ENCODE measurements at regions not wholly inside any gene's neighbourhood (a gene's known extent, or its start where the extent isn't known, plus 50 kb on each side); places are given as distances from the start of the nearest gene placed in this dataset.

- no peak for DNase-seq
- WGBS (ENCODE audit: insufficient coverage, low lambda C conversion rate), result no CpG with 5 or more reads among the region's 3 CpGs
These were observed 182.7 kb downstream of the BCOR start for GRCh38 chrX:39915081-39915480.

GRCh38 chrX:39915596-39915995 is 182.2 kb downstream of the BCOR start:
- no peaks in the 10 kb centered on the region for H3K4me1 ChIP-seq (ENCODE audit: control insufficient read depth, insufficient read depth, low read length)
- DNase-seq, result no peak
- no peak overlapping the region for H3K4me3 ChIP-seq (ENCODE audit: low read length)
- H3K27me3 ChIP-seq (ENCODE audit: control insufficient read depth, insufficient read depth, low read length), result no peaks in the 10 kb centered on the region
- H3K9me3 ChIP-seq (ENCODE audit: control insufficient read depth, low read depth, low read length), result no peaks in the 10 kb centered on the region
- H3K36me3 ChIP-seq (ENCODE audit: control insufficient read depth, insufficient read depth, low read length), result no peaks in the 10 kb centered on the region
- no peak overlapping the region for H3K27ac ChIP-seq (ENCODE audit: low read length)
- no CpG with 5 or more reads among the region's 12 CpGs for WGBS (ENCODE audit: insufficient coverage, low lambda C conversion rate)

More at GRCh38 chrX:39915081-39915480, 182.7 kb downstream of the BCOR start:
- Histone ChIP-seq H3K9me3 (ENCODE audit: control insufficient read depth, low read depth, low read length) (no peaks in the 10 kb centered on the region), H3K27ac (ENCODE audit: low read length) (no peak overlapping the region), H3K4me3 (ENCODE audit: low read length) (no peak overlapping the region), H3K27me3 (ENCODE audit: control insufficient read depth, insufficient read depth, low read length) (no peaks in the 10 kb centered on the region), H3K4me1 (ENCODE audit: control insufficient read depth, insufficient read depth, low read length) (no peaks in the 10 kb centered on the region), H3K36me3 (ENCODE audit: control insufficient read depth, insufficient read depth, low read length) (no peaks in the 10 kb centered on the region)

- H3K9me3 ChIP-seq (ENCODE audit: control insufficient read depth, low read depth, low read length), result no peaks in the 10 kb centered on the region
- H3K27me3 ChIP-seq (ENCODE audit: control insufficient read depth, insufficient read depth, low read length), result no peaks in the 10 kb centered on the region
- no peaks in the 10 kb centered on the region for H3K4me1 ChIP-seq (ENCODE audit: control insufficient read depth, insufficient read depth, low read length)
- WGBS (ENCODE audit: insufficient coverage, low lambda C conversion rate), result no CpG with 5 or more reads among the region's 2 CpGs
- H3K4me3 ChIP-seq (ENCODE audit: low read length), result no peak overlapping the region
- DNase-seq, result no peak
- no peaks in the 10 kb centered on the region for H3K36me3 ChIP-seq (ENCODE audit: control insufficient read depth, insufficient read depth, low read length)
- no peak overlapping the region for H3K27ac ChIP-seq (ENCODE audit: low read length)
These were observed 175.9 kb downstream of the BCOR start for GRCh38 chrX:39921838-39922237.

GRCh38 chrX:39922488-39922887 is 175.3 kb downstream of the BCOR start:
- no CpG with 5 or more reads among the region's 2 CpGs for WGBS (ENCODE audit: insufficient coverage, low lambda C conversion rate)
- Histone ChIP-seq H3K9me3 (ENCODE audit: control insufficient read depth, low read depth, low read length) (no peaks in the 10 kb centered on the region), H3K27ac (ENCODE audit: low read length) (no peak overlapping the region), H3K27me3 (ENCODE audit: control insufficient read depth, insufficient read depth, low read length) (no peaks in the 10 kb centered on the region), H3K36me3 (ENCODE audit: control insufficient read depth, insufficient read depth, low read length) (no peaks in the 10 kb centered on the region), H3K4me3 (ENCODE audit: low read length) (no peak overlapping the region), H3K4me1 (ENCODE audit: control insufficient read depth, insufficient read depth, low read length) (no peaks in the 10 kb centered on the region)
- no peak for DNase-seq

GRCh38 chrX:39922926-39923325 is 174.8 kb downstream of the BCOR start:
- DNase-seq, result no peak
- no peaks in the 10 kb centered on the region for H3K9me3 ChIP-seq (ENCODE audit: control insufficient read depth, low read depth, low read length)
- WGBS (ENCODE audit: insufficient coverage, low lambda C conversion rate), result no CpG with 5 or more reads among the region's 8 CpGs
- no peaks in the 10 kb centered on the region for H3K27me3 ChIP-seq (ENCODE audit: control insufficient read depth, insufficient read depth, low read length)
- H3K27ac ChIP-seq (ENCODE audit: low read length), result no peak overlapping the region
- no peaks in the 10 kb centered on the region for H3K4me1 ChIP-seq (ENCODE audit: control insufficient read depth, insufficient read depth, low read length)
- H3K4me3 ChIP-seq (ENCODE audit: low read length), result no peak overlapping the region
- no peaks in the 10 kb centered on the region for H3K36me3 ChIP-seq (ENCODE audit: control insufficient read depth, insufficient read depth, low read length)

- no peak for DNase-seq
- H3K36me3 ChIP-seq (ENCODE audit: control insufficient read depth, insufficient read depth, low read length), result no peaks in the 10 kb centered on the region
- H3K4me3 ChIP-seq (ENCODE audit: low read length), result no peak overlapping the region
- H3K27me3 ChIP-seq (ENCODE audit: control insufficient read depth, insufficient read depth, low read length), result no peaks in the 10 kb centered on the region
- H3K27ac ChIP-seq (ENCODE audit: low read length), result no peak overlapping the region
- no peaks in the 10 kb centered on the region for H3K9me3 ChIP-seq (ENCODE audit: control insufficient read depth, low read depth, low read length)
- H3K4me1 ChIP-seq (ENCODE audit: control insufficient read depth, insufficient read depth, low read length), result peaks cover 7% of the 10 kb centered on the region
- no CpG with 5 or more reads among the region's 4 CpGs for WGBS (ENCODE audit: insufficient coverage, low lambda C conversion rate)
These were observed 170.4 kb downstream of the BCOR start for GRCh38 chrX:39927380-39927779.

- Histone ChIP-seq H3K9me3 (ENCODE audit: control insufficient read depth, low read depth, low read length) (no peaks in the 10 kb centered on the region), H3K27ac (ENCODE audit: low read length) (no peak overlapping the region), H3K36me3 (ENCODE audit: control insufficient read depth, insufficient read depth, low read length) (no peaks in the 10 kb centered on the region), H3K4me3 (ENCODE audit: low read length) (no peak overlapping the region), H3K27me3 (ENCODE audit: control insufficient read depth, insufficient read depth, low read length) (no peaks in the 10 kb centered on the region), H3K4me1 (ENCODE audit: control insufficient read depth, insufficient read depth, low read length) (peaks cover 7% of the 10 kb centered on the region)
- DNase-seq, result peak in 1 of 2 donors; percentile 40
- no CpG with 5 or more reads among the region's 8 CpGs for WGBS (ENCODE audit: insufficient coverage, low lambda C conversion rate)
These were observed 168.9 kb downstream of the BCOR start for GRCh38 chrX:39928704-39929378.

- no peak for DNase-seq
- Histone ChIP-seq H3K36me3 (ENCODE audit: control insufficient read depth, insufficient read depth, low read length) (no peaks in the 10 kb centered on the region), H3K4me1 (ENCODE audit: control insufficient read depth, insufficient read depth, low read length) (peaks cover 7% of the 10 kb centered on the region), H3K9me3 (ENCODE audit: control insufficient read depth, low read depth, low read length) (no peaks in the 10 kb centered on the region), H3K27me3 (ENCODE audit: control insufficient read depth, insufficient read depth, low read length) (no peaks in the 10 kb centered on the region), H3K27ac (ENCODE audit: low read length) (no peak overlapping the region), H3K4me3 (ENCODE audit: low read length) (no peak overlapping the region)
- WGBS (ENCODE audit: insufficient coverage, low lambda C conversion rate), result no CpG with 5 or more reads among the region's 13 CpGs
These were observed 168.3 kb downstream of the BCOR start for GRCh38 chrX:39929379-39930025.

GRCh38 chrX:39930786-39931528 is 166.8 kb downstream of the BCOR start:
- peaks cover 7% of the 10 kb centered on the region for H3K4me1 ChIP-seq (ENCODE audit: control insufficient read depth, insufficient read depth, low read length)
- H3K27me3 ChIP-seq (ENCODE audit: control insufficient read depth, insufficient read depth, low read length), result no peaks in the 10 kb centered on the region
- DNase-seq, result no peak
- H3K36me3 ChIP-seq (ENCODE audit: control insufficient read depth, insufficient read depth, low read length), result no peaks in the 10 kb centered on the region
- H3K4me3 ChIP-seq (ENCODE audit: low read length), result no peak overlapping the region
- no peaks in the 10 kb centered on the region for H3K9me3 ChIP-seq (ENCODE audit: control insufficient read depth, low read depth, low read length)
- WGBS (ENCODE audit: insufficient coverage, low lambda C conversion rate), result no CpG with 5 or more reads among the region's 14 CpGs
- H3K27ac ChIP-seq (ENCODE audit: low read length), result no peak overlapping the region

GRCh38 chrX:39931529-39932282 is 166.1 kb downstream of the BCOR start:
- H3K27ac ChIP-seq (ENCODE audit: low read length), result no peak overlapping the region
- no peak for DNase-seq
- WGBS (ENCODE audit: insufficient coverage, low lambda C conversion rate), result 67% methylated on average over 1 of the region's 3 CpGs
- H3K4me1 ChIP-seq (ENCODE audit: control insufficient read depth, insufficient read depth, low read length), result peaks cover 13% of the 10 kb centered on the region
- H3K36me3 ChIP-seq (ENCODE audit: control insufficient read depth, insufficient read depth, low read length), result no peaks in the 10 kb centered on the region
- H3K27me3 ChIP-seq (ENCODE audit: control insufficient read depth, insufficient read depth, low read length), result no peaks in the 10 kb centered on the region
- no peak overlapping the region for H3K4me3 ChIP-seq (ENCODE audit: low read length)
- no peaks in the 10 kb centered on the region for H3K9me3 ChIP-seq (ENCODE audit: control insufficient read depth, low read depth, low read length)
